ENCODE measurements at regions not wholly inside any gene's neighbourhood (a gene's known extent, or its start where the extent isn't known, plus 50 kb on each side); places are given as distances from the start of the nearest gene placed in this dataset.

- CTCF ChIA-PET = no interaction called here
- Mint-ChIP-seq H3K27me3 (no peaks in the 10 kb centered on the region), H3K4me1 (no peaks in the 10 kb centered on the region), H3K9me3 (no peaks in the 10 kb centered on the region), H3K27ac (no peak overlapping the region), H3K4me3 (no peak overlapping the region), H3K36me3 (ENCODE audit: low read depth) (no peaks in the 10 kb centered on the region)
- no peak for DNase-seq
- POLR2A ChIA-PET = no interaction called here
Observed at GRCh38 chr2:121131375-121131774, 153.6 kb downstream of the TFCP2L1 start.

- ChIA-PET POLR2A (interaction anchor here (0.6 kb wide), 1 partner anchor 187 kb away, joined by 3 read pairs; no protein-coding TSS in a partner anchor), CTCF (no interaction called here)
- DNase-seq = no peak
- no peaks in the 10 kb centered on the region for H3K27me3 Mint-ChIP-seq
- H3K4me3 Mint-ChIP-seq = no peak overlapping the region
- no peaks in the 10 kb centered on the region for H3K36me3 Mint-ChIP-seq (ENCODE audit: low read depth)
- no peaks in the 10 kb centered on the region for H3K4me1 Mint-ChIP-seq
- no peaks in the 10 kb centered on the region for H3K9me3 Mint-ChIP-seq
- H3K27ac Mint-ChIP-seq = no peak overlapping the region
Observed at GRCh38 chr2:121132054-121132761, 152.8 kb downstream of the TFCP2L1 start.

GRCh38 chr2:121132762-121133107, 152.3 kb downstream of the TFCP2L1 start:
- CTCF ChIA-PET = no interaction called here
- H3K4me1 Mint-ChIP-seq = no peaks in the 10 kb centered on the region
- H3K27ac Mint-ChIP-seq = no peak overlapping the region
- no peak for DNase-seq
- POLR2A ChIA-PET = interaction anchor here (0.6 kb wide), 1 partner anchor 187 kb away, joined by 3 read pairs; no protein-coding TSS in a partner anchor
- H3K27me3 Mint-ChIP-seq = no peaks in the 10 kb centered on the region
- no peak overlapping the region for H3K4me3 Mint-ChIP-seq
- H3K36me3 Mint-ChIP-seq (ENCODE audit: low read depth) = no peaks in the 10 kb centered on the region
- no peaks in the 10 kb centered on the region for H3K9me3 Mint-ChIP-seq

- H3K4me3 Mint-ChIP-seq = no peak overlapping the region
- H3K36me3 Mint-ChIP-seq (ENCODE audit: low read depth) = no peaks in the 10 kb centered on the region
- no peak overlapping the region for H3K27ac Mint-ChIP-seq
- no peak for DNase-seq
- POLR2A ChIA-PET = no interaction called here
- CTCF ChIA-PET = no interaction called here
- no peaks in the 10 kb centered on the region for H3K9me3 Mint-ChIP-seq
- peaks cover 2% of the 10 kb centered on the region for H3K27me3 Mint-ChIP-seq
- no peaks in the 10 kb centered on the region for H3K4me1 Mint-ChIP-seq
Observed at GRCh38 chr2:121133551-121134319, 151.3 kb downstream of the TFCP2L1 start.

DNA sequence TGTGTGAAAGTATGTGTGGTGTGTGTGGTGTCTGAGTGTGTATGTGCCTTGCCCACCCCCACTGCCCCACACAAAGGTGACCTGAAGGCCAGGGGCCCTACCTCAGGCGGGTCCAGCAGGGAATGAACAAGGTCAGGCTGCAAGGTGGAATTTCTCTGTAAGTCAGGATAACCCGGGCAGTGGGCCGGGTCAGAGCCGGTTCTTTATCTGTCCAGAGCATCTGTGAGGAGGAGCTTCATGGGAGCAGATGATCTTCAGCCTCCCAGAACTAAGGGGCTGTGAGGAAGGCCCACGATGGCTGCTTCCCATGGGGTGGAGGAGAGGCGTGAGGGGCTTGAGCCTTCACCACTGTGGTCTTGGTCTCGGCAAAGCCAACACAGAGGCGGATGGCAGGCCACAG, 150.3 kb downstream of the TFCP2L1 start:
- no peaks in the 10 kb centered on the region for H3K36me3 Mint-ChIP-seq (ENCODE audit: low read depth)
- peaks cover 2% of the 10 kb centered on the region for H3K27me3 Mint-ChIP-seq
- H3K4me1 Mint-ChIP-seq = no peaks in the 10 kb centered on the region
- H3K27ac Mint-ChIP-seq = no peak overlapping the region
- ChIA-PET CTCF (no interaction called here), POLR2A (no interaction called here)
- H3K9me3 Mint-ChIP-seq = no peaks in the 10 kb centered on the region
- DNase-seq = no peak
- no peak overlapping the region for H3K4me3 Mint-ChIP-seq

GRCh38 chr2:121135168-121135853, 149.7 kb downstream of the TFCP2L1 start:
- peaks cover 2% of the 10 kb centered on the region for H3K27me3 Mint-ChIP-seq
- no peak overlapping the region for H3K27ac Mint-ChIP-seq
- CTCF ChIA-PET = no interaction called here
- H3K4me1 Mint-ChIP-seq = no peaks in the 10 kb centered on the region
- H3K36me3 Mint-ChIP-seq (ENCODE audit: low read depth) = no peaks in the 10 kb centered on the region
- POLR2A ChIA-PET = no interaction called here
- no peaks in the 10 kb centered on the region for H3K9me3 Mint-ChIP-seq
- no peak overlapping the region for H3K4me3 Mint-ChIP-seq
- no peak for DNase-seq

- ChIA-PET POLR2A (no interaction called here), CTCF (no interaction called here)
- no peak overlapping the region for H3K27ac Mint-ChIP-seq
- no peak for DNase-seq
- peaks cover 2% of the 10 kb centered on the region for H3K27me3 Mint-ChIP-seq
- no peaks in the 10 kb centered on the region for H3K9me3 Mint-ChIP-seq
- no peaks in the 10 kb centered on the region for H3K36me3 Mint-ChIP-seq (ENCODE audit: low read depth)
- no peaks in the 10 kb centered on the region for H3K4me1 Mint-ChIP-seq
- no peak overlapping the region for H3K4me3 Mint-ChIP-seq
Observed at GRCh38 chr2:121136323-121136722, 148.7 kb downstream of the TFCP2L1 start.

- H3K36me3 Mint-ChIP-seq (ENCODE audit: low read depth) = no peaks in the 10 kb centered on the region
- H3K4me3 Mint-ChIP-seq = no peak overlapping the region
- ChIA-PET CTCF (no interaction called here), POLR2A (no interaction called here)
- no peaks in the 10 kb centered on the region for H3K9me3 Mint-ChIP-seq
- DNase-seq = no peak
- H3K27ac Mint-ChIP-seq = no peak overlapping the region
- H3K4me1 Mint-ChIP-seq = no peaks in the 10 kb centered on the region
- H3K27me3 Mint-ChIP-seq = peaks cover 2% of the 10 kb centered on the region
Observed at GRCh38 chr2:121137571-121137970, 147.4 kb downstream of the TFCP2L1 start.

- no peak overlapping the region for H3K4me3 Mint-ChIP-seq
- DNase-seq = no peak
- no peaks in the 10 kb centered on the region for H3K36me3 Mint-ChIP-seq (ENCODE audit: low read depth)
- H3K27ac Mint-ChIP-seq = no peak overlapping the region
- H3K4me1 Mint-ChIP-seq = no peaks in the 10 kb centered on the region
- ChIA-PET POLR2A (no interaction called here), CTCF (no interaction called here)
- H3K9me3 Mint-ChIP-seq = no peaks in the 10 kb centered on the region
- peaks cover 2% of the 10 kb centered on the region for H3K27me3 Mint-ChIP-seq
Observed at GRCh38 chr2:121140734-121141133, 144.3 kb downstream of the TFCP2L1 start.

DNA sequence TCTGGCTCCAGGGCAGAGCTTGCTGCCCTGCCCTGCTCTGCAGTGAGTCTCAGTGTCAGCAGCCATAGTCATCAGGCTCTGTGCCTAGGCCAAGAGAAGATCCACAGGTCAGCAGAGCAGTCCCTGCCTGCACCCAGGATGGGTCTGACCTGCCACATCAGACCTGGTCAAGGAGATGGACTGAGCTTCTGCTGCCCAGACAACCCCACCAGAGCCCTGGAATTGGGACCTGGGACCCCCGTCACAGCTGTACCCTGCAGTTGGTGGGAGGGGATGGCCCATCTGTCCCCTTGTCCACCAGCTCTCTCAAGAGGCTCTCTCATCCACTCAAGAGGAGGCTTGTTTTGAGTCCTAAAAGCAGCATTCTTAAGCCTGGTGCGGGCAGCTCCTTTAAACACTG, 142.6 kb downstream of the TFCP2L1 start:
- ChIA-PET CTCF (no interaction called here), POLR2A (no interaction called here)
- no peak overlapping the region for H3K4me3 Mint-ChIP-seq
- H3K36me3 Mint-ChIP-seq (ENCODE audit: low read depth) = no peaks in the 10 kb centered on the region
- H3K27me3 Mint-ChIP-seq = peaks cover 2% of the 10 kb centered on the region
- no peak overlapping the region for H3K27ac Mint-ChIP-seq
- H3K9me3 Mint-ChIP-seq = no peaks in the 10 kb centered on the region
- no peak for DNase-seq
- H3K4me1 Mint-ChIP-seq = no peaks in the 10 kb centered on the region

DNA sequence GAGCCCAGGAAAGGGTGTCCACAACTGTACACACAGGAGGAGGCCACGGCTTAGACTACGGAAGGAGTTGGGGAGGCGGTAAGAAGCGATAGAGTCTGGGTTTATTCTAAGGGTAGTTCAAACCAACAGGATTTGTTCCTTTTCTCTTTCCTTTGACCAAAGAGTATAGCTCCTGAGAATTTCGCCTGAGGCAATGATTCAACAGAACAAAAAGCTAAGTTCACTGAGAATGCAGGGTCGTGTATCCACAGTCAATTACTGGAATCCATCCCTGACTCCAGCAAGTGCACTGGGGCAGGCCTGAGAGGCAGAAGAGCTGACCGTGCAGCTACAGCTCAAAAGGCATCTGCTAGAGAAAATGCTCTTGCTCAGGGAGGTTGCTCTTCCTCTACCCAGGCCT, 140.9 kb downstream of the TFCP2L1 start:
- ChIA-PET POLR2A (no interaction called here), CTCF (no interaction called here)
- Mint-ChIP-seq H3K9me3 (no peaks in the 10 kb centered on the region), H3K27me3 (no peaks in the 10 kb centered on the region), H3K27ac (no peak overlapping the region), H3K4me1 (no peaks in the 10 kb centered on the region), H3K4me3 (no peak overlapping the region), H3K36me3 (ENCODE audit: low read depth) (no peaks in the 10 kb centered on the region)
- DNase-seq = no peak

GRCh38 chr2:121146630-121147029, 138.4 kb downstream of the TFCP2L1 start:
- H3K9me3 Mint-ChIP-seq = no peaks in the 10 kb centered on the region

DNA sequence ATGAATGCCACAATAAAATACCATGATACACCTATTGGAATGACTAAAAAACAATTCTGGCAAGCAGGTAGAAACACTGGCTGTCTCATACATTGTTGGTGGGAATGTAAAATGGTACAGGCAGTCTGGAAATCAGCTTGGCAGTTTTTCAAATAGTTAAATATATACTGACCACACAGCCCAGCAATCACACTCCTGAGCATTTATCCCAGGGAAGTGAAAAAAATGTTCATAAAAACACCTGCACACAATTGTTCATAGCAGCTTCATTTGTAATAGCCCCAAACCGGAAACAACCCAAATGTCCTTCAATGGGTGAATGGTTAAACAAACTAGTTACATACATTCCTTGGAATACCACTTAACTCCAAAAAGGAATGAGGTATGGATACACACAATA, 137.2 kb downstream of the TFCP2L1 start:
- no peaks in the 10 kb centered on the region for H3K27me3 Mint-ChIP-seq
- no peaks in the 10 kb centered on the region for H3K36me3 Mint-ChIP-seq (ENCODE audit: low read depth)
- no peaks in the 10 kb centered on the region for H3K4me1 Mint-ChIP-seq
- DNase-seq = no peak
- H3K4me3 Mint-ChIP-seq = no peak overlapping the region
- ChIA-PET POLR2A (no interaction called here), CTCF (no interaction called here)
- H3K9me3 Mint-ChIP-seq = no peaks in the 10 kb centered on the region
- H3K27ac Mint-ChIP-seq = no peak overlapping the region

More at GRCh38 chr2:121146630-121147029, 138.4 kb downstream of the TFCP2L1 start:
- Mint-ChIP-seq H3K4me3 (no peak overlapping the region), H3K36me3 (ENCODE audit: low read depth) (no peaks in the 10 kb centered on the region), H3K4me1 (no peaks in the 10 kb centered on the region), H3K27ac (no peak overlapping the region), H3K27me3 (no peaks in the 10 kb centered on the region)
- POLR2A ChIA-PET = no interaction called here
- DNase-seq = no peak
- CTCF ChIA-PET = no interaction called here

- no peak for DNase-seq
- H3K27ac Mint-ChIP-seq = no peak overlapping the region
- CTCF ChIA-PET = no interaction called here
- H3K27me3 Mint-ChIP-seq = no peaks in the 10 kb centered on the region
- no peaks in the 10 kb centered on the region for H3K9me3 Mint-ChIP-seq
- H3K4me1 Mint-ChIP-seq = no peaks in the 10 kb centered on the region
- no peak overlapping the region for H3K4me3 Mint-ChIP-seq
- no peaks in the 10 kb centered on the region for H3K36me3 Mint-ChIP-seq (ENCODE audit: low read depth)
- POLR2A ChIA-PET = no interaction called here
Observed at GRCh38 chr2:121148481-121148880, 136.5 kb downstream of the TFCP2L1 start.
